Endothelial cell of hepatic sinusoid (primary cell): ENCODE measurements at regions not wholly inside any gene's neighbourhood (a gene's known extent, or its start where the extent isn't known, plus 50 kb on each side); places are given as distances from the start of the nearest gene placed in this dataset.

ENCODE experiments used
- in situ Hi-C: cut with HindIII; loops from 2 replicates; pipeline ENCODE4 v1.10.0; 2017; ENCODE audit warnings: low sequenced_read_pairs

DNA sequence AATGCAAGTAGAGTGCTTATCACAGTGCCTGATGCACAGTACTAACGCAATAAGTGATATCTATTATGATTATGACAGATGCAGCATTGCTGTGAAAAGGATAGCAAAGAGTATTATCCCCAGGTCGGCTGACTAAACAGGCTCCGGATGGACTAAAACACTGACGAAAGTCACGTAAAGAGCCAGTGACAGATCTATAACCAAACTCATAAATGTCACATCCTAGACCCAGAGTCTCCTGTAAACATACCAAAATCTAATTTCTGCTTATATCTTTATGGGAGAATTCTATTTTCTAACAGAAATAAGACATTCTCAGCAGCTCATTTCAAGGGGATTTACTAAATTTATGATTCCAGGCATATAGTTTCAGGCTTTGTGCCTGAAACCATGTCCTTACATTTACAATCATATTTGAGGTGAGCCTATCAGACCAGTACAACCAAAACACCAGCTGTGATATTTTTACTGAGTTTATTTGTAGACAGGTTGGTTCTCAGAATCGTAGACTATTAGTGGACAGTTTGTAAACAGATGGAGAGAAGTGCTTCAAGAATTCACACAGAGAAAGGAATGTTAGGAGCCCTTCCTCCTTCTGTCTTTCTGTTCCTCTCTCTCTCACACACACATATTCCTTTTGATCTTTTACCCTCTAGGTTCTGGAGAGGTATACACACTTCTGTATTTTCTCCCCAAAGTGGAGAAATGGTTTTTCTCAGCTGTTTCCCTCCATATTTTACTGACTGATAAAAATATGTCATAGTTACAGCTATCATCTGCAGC lies 52.4 kb upstream of the WDR26 start:
- in situ Hi-C loops = no loop called here

DNA sequence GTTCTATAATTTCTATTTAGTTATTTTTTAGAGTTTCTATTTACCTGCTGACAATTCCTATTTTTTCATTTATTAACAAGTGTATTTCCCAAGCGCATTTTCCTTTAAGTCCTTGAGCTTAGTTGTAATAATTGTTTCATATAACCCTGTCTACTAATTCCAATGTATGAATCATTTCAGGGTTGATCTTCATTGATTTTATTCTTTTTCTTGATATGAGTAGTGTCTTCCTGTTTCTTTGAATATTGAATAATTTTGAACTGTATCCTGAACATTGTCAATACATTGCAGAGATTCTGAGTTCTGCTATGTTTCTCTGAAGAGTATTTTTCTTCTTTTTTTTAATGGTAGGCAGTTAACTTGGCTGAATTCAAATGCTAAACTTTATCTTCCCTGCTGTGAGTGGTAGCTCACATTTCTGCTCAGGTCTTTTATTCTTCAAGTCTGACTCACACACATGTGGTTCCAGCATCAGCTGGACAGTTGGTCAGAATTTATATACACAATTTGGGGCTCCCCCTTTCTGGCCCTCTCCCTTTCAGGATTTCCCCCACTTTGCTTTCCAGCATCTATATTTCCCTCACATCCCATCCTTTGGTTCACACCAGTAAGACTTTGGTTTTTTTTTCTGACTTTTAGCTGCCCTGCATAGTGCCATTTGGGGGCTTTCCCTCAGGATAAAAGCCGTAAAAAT lies 54.4 kb upstream of the WDR26 start:
- in situ Hi-C loops = no loop called here

- in situ Hi-C loops = no loop called here
Measured at GRCh38 chr1:224489534-224490365, 55.2 kb upstream of the WDR26 start.

DNA sequence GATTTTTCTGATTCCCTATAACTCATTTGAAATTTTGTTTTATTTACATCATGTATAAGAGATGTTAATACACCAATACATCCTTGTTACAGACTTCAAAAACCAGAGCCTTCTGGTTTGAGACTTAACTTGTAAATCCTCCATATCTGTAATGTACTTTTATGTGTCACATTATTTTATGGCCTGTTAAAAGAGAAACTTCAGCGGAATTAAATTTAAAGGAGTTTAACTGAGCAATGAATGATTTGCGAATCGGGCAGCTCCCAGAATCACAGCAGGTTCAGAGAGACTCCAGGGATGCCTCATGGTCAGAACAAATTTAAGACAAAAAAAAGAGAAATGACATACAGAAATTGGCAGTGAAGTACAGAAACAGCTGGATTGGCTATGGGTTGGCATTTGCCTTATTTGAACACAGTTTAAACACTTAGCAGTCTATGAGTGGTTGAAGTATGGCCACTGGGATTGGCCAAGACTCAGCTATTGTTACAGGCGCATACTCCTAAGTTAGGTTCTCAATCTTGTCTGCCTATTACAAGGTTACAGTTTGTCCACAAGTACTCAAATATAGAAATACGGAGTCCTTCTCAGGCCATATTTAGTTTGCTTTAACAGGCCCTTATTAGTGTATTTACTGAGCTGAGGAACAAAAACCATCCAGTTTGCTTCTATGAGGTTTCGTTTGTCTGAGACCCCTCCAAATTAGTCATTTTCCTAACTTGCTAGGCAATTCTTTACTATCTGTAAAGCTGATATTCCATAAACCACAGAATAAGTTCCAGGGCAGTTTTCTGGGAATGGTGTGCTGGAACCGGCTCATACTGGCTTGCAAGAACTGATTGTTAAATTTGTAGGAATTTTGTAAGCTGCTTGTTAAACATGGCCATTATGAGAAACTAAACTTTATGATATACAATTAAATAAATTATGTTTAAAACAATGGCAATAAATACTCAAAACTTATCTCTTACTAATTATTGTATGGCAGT lies 56.2 kb upstream of the WDR26 start:
- in situ Hi-C loops = no loop called here

GRCh38 chr1:224492015-224492414 lies 57.4 kb upstream of the WDR26 start:
- in situ Hi-C loops = no loop called here

- in situ Hi-C loops = no loop called here
Measured at GRCh38 chr1:224492632-224493031, 58.0 kb upstream of the WDR26 start.

- in situ Hi-C loops = no loop called here
Measured at GRCh38 chr1:224493269-224493668, 58.7 kb upstream of the WDR26 start.

DNA sequence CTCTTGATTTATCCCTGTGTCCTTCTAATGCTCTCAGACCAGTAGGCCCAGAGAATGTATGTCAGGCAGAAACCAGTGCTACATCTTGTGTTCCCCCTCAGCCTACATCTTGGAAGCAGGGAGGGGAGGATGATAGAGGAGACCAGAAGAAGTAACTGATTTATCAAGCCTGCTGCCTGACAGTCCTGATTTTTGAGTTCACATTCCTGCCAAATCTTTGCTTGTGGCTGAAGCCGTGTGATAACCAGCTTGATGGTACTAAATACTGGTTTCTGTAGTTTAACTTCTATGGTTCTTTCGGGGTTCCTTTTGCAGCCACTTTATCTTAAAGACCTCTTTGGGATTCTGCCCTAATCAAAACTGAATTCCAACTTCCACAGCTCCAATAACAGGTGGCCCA lies 59.7 kb upstream of the WDR26 start:
- in situ Hi-C loops = no loop called here

DNA sequence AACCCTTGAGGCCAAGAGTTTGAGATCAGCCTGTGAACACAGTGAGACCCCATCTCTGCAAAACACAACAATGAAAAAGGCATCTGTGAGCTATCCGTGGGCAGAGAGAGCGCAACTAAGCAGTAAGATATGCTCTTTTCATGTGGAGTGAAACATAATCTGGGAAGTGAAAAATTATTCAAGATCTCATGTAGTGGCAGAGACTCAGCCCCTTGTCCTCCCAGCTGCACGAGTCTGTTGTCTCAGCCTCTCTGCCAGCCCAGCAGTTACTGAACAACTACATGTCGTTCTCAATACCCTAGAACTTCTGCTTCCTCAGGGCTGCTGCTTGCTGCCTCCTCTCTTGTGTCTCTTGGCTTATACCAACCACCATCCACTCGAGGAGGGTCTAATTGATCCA lies 61.3 kb upstream of the WDR26 start:
- in situ Hi-C loops = loop anchor here (5.0 kb wide), 1 partner anchor 69 kb away; no protein-coding TSS in a partner anchor

- in situ Hi-C loops = loop anchor here (5.0 kb wide), 1 partner anchor 70 kb away; no protein-coding TSS in a partner anchor
Measured at GRCh38 chr1:224496826-224497225, 62.2 kb upstream of the WDR26 start.

DNA sequence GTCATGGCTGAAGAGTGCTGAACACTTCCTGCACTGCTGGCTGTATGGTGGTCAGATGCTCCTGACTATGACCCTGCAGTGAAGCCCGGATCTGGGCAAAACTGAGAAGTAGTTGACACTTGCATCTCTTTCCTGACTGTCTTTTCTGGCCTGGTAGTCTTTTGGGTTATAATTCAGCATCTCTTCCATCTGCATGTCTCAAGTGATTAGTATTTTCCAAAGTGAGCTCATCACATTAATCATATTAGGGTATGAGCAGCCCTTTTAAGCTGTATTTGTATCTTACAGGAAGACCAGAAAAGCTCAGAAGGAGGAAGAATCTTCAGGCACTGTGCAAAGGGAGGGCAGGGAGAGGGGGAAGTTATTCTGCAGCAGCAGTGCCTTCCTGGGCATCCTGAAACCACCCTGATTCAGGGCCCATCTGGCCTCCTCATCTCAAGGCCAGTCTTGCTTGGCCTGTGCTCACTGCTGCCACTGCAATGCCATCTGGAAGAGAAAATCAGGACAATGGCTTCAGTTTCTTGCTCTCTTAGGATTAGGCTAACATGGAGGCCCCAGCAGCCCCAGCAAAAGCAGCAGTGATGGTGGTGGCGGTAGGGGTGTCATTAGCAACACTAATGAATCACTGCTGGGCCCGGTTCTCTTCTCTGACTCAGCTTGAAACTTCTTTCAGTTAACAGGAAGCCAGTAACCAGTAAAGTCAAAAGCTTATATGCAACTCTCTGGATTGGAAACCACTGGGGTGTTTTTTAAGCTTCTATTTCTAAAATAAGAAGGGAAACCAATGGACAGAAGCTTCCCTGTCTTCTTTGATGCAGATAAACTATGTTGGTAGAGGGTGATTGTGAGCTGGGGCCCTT lies 63.3 kb upstream of the WDR26 start:
- in situ Hi-C loops = loop anchor here (5.0 kb wide), 1 partner anchor 71 kb away; no protein-coding TSS in a partner anchor

DNA sequence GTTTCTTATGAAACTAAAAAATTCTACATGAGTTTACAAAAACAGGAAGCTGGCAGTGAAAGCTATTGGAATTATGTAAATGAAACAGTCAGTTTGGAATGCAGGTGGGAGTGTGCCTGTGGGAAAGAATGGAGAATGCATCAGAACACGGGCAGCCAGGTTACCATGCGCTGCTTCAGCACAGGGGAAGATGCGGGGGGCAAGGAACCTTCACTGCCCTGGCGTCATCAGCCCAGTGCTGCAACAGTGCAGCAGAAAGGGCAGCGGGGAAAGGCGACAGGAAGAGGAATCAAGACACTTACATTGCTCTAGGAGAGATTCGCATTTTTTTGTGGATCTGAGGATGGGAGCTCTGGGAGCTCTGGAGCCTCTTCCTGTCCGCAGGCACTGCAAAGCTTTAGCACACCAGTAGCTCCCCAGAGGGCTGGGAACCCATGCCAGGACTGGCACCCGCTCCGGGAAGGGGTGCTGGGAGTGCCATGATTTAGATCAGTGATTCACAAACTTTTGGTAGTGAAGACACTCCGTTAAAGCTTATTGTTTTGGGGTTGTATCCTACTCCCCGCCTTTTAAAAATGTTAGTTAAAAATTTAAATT lies 64.1 kb upstream of the WDR26 start:
- in situ Hi-C loops = loop anchor here (5.0 kb wide), 1 partner anchor 71 kb away; no protein-coding TSS in a partner anchor

GRCh38 chr1:224499204-224499603 lies 64.6 kb upstream of the WDR26 start:
- in situ Hi-C loops = loop anchor here (5.0 kb wide), 1 partner anchor 72 kb away; no protein-coding TSS in a partner anchor

DNA sequence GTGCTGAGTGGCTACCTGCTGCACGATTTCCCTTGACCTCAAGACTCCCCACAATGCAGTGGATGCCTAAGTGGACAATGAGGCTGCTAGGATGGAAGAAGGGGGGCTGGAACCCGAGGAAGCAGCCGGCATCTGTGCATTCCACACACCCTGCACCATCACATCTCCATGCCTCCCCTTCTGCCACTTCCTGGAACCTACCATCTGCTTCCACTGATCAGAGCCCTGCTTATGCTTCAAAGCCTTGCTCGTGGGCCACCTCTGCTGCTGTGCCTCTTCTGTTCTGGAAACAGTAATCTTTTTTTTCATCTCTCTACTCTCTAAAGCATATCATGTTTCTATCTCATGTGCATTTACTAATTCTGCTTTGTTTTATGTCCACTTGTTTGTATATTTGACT lies 66.2 kb upstream of the WDR26 start:
- in situ Hi-C loops = no loop called here

DNA sequence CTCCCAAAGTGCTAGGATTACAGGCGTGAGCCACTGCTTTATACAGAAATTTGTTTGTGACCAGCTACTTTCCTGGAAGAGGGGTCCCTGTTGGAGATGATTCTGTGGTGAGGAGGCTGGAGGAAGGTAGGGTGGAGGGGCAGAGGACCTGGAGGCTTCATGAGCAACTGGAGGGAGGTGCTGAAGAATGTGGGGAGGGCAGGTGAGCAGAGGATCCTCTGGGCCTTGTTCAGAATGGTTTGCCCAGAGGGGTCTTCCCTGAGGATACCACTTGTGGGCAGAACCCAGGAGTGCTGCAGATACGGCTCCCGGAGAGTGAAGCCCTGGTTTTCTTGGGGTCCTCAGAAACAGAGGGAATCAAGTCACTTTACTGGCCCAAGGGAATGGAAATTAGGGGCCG lies 67.2 kb upstream of the WDR26 start:
- in situ Hi-C loops = no loop called here

DNA sequence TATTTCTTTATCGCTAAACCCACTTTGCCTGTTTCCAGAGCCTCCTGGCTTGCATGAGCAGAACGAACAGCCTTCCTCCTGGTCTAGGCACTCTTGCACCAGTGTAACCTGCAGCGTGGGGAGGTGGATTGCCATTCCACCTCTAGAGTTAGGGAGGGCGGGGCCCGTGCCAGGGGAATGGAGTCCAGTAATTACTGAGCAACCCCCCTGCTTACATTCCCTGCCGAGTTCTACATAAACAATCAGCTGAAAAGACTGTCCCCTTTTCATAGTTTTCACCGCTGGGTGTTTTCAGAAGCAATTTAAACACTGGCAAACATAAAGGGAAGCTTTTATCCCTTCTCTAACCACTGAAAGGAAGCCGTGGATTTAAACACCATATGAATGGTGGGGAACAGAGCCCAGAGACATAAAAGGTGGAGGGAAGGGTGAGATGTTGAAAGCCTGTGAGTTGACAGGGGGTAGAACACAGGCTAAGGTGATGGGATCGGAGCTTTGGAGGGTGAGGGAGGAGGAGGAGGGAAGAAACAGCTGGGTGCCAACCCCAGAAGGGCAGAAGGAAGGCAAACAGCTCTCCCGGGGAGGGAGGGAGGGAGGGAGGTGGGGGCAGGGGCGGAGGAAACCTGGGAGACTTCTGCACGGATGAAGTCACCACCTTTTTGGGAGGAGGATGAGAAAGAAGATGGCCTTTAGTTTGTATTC lies 68.0 kb upstream of the WDR26 start:
- in situ Hi-C loops = no loop called here

DNA sequence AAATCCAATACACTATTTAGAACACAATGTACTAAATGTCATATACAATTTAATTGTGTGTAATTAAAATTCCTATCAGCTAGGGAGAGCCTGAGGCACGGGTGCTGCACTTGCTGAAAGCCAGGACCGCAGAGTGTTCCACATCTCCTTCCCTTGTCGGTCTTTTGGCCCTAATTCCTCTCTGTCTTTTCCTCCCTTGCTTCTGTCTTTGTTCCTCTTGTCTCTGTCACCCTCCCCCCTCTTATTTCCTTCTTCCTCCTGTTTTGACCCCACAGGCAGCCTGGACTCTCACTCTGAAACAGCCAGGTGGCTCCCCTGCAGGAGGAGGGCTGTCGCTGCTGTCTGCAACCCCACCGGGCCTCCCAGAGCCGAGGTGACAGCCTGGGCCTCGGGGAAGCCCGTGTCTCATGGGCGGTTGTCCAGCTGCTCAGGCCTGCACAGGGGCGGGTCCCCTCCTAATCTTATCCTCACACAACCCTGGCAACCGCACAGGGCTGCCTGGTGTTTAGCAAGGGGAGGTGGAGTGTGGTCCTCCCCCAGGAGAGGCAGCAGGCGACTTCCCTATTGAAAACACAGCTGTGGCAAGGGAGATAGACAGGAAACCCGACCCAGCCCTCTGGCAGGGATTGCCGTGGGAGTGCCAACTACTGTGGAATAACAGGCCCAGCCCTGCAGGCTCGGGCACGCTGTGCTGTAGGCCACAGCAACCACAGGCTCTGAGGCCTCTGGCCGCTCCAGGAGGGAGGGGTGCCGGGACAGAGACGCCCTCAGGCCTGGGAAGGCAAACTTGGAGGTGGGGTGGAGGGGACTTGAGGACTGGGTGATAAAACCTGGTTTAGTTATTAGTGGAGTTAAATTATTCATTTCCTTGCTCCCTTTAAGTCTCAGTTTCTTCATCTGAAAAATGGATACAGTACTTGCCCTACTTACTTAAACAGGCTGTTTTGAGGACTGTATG lies 68.8 kb upstream of the WDR26 start:
- in situ Hi-C loops = no loop called here
